Hippocampal formation (tissue), 2 donors: ENCODE measurements at regions not wholly inside any gene's neighbourhood (a gene's known extent, or its start where the extent isn't known, plus 50 kb on each side); places are given as distances from the start of the nearest gene placed in this dataset.
"Not testable (repeated sequence)": the region's sequence is repeated elsewhere in the genome, so short reads cannot be mapped to it uniquely, and the experiment has no call there.

Source experiments
- DNase-seq, 2 donors: peaks; one replicate each; lab custom pipeline; 2025; lab: John Stamatoyannopoulos, UW

- DNase-seq, result no peak
Measured at GRCh38 chr10:36448760-36449691, 676.4 kb upstream of the ANKRD30A start.

- no peak for DNase-seq
Measured at GRCh38 chr10:36446881-36447280, 678.5 kb upstream of the ANKRD30A start.

- no peak for DNase-seq
Measured at GRCh38 chr10:36443233-36443632, 682.2 kb upstream of the ANKRD30A start.

- DNase-seq, result no peak
Measured at GRCh38 chr10:36441557-36441956, 683.8 kb upstream of the ANKRD30A start.

- DNase-seq, result no peak
Measured at GRCh38 chr10:36440539-36440938, 684.9 kb upstream of the ANKRD30A start.

- DNase-seq, result no peak
Measured at GRCh38 chr10:36437367-36437766, 688.0 kb upstream of the ANKRD30A start.

- no peak for DNase-seq
Measured at GRCh38 chr10:36428507-36428906, 696.9 kb upstream of the ANKRD30A start.

- no peak for DNase-seq
Measured at GRCh38 chr10:36425131-36425797, 700.1 kb upstream of the ANKRD30A start.

- DNase-seq, result no peak
Measured at GRCh38 chr10:36424502-36424901, 700.9 kb upstream of the ANKRD30A start.

- no peak for DNase-seq
Measured at GRCh38 chr10:36423821-36424248, 701.6 kb upstream of the ANKRD30A start.

- no peak for DNase-seq
Measured at GRCh38 chr10:36421992-36422391, 703.4 kb upstream of the ANKRD30A start.

GRCh38 chr10:36416513-36416912, 708.9 kb upstream of the ANKRD30A start:
- no peak for DNase-seq

- no peak for DNase-seq
Measured at GRCh38 chr10:36412942-36413341, 712.5 kb upstream of the ANKRD30A start.

- not testable (repeated sequence) for DNase-seq
Measured at GRCh38 chr10:36400238-36400637, 725.2 kb upstream of the ANKRD30A start.

GRCh38 chr10:36393801-36394200, 731.6 kb upstream of the ANKRD30A start:
- no peak for DNase-seq

GRCh38 chr10:36391405-36391804, 734.0 kb upstream of the ANKRD30A start:
- DNase-seq, result no peak

GRCh38 chr10:36390221-36390620, 735.2 kb upstream of the ANKRD30A start:
- DNase-seq, result no peak

- no peak for DNase-seq
Measured at GRCh38 chr10:36388166-36388565, 737.2 kb upstream of the ANKRD30A start.

- no peak for DNase-seq
Measured at GRCh38 chr10:36385693-36386092, 739.7 kb upstream of the ANKRD30A start.

- DNase-seq, result no peak
Measured at GRCh38 chr10:36383349-36383748, 741.3 kb upstream of the FZD8 start.

- no peak for DNase-seq
Measured at GRCh38 chr10:36381748-36382147, 739.7 kb upstream of the FZD8 start.

- no peak for DNase-seq
Measured at GRCh38 chr10:36380538-36380937, 738.4 kb upstream of the FZD8 start.

GRCh38 chr10:36375107-36375506, 733.0 kb upstream of the FZD8 start:
- no peak for DNase-seq
